ENCODE measurements at regions not wholly inside any gene's neighbourhood (a gene's known extent, or its start where the extent isn't known, plus 50 kb on each side); places are given as distances from the start of the nearest gene placed in this dataset.
"Not testable (repeated sequence)": the region's sequence is repeated elsewhere in the genome, so short reads cannot be mapped to it uniquely, and the experiment has no call there.

- no peak for DNase-seq (ENCODE audit: extremely low read depth in 1 of 11, low read depth in 9 of 11, low spot score in 4 of 11)
Measured at GRCh38 chr9:82829818-82830217, 233.1 kb downstream of the RASEF start.

GRCh38 chr9:82865524-82865923, 197.4 kb downstream of the RASEF start:
- no peak for DNase-seq (ENCODE audit: extremely low read depth in 1 of 11, low read depth in 9 of 11, low spot score in 4 of 11)

- DNase-seq (ENCODE audit: extremely low read depth in 1 of 11, low read depth in 9 of 11, low spot score in 4 of 11), result no peak
Measured at GRCh38 chr9:82880336-82881050, 182.4 kb downstream of the RASEF start.

GRCh38 chr9:82882138-82882537, 180.8 kb downstream of the RASEF start:
- no peak for DNase-seq (ENCODE audit: extremely low read depth in 1 of 11, low read depth in 9 of 11, low spot score in 4 of 11)

GRCh38 chr9:82882748-82883147, 180.2 kb downstream of the RASEF start:
- DNase-seq (ENCODE audit: extremely low read depth in 1 of 11, low read depth in 9 of 11, low spot score in 4 of 11), result no peak

GRCh38 chr9:82883436-82883835, 179.5 kb downstream of the RASEF start:
- no peak for DNase-seq (ENCODE audit: extremely low read depth in 1 of 11, low read depth in 9 of 11, low spot score in 4 of 11)

- not testable (repeated sequence) for DNase-seq (ENCODE audit: extremely low read depth in 1 of 11, low read depth in 9 of 11, low spot score in 4 of 11)
Measured at GRCh38 chr9:82883974-82884373, 179.0 kb downstream of the RASEF start.

GRCh38 chr9:82890401-82890800, 172.5 kb downstream of the RASEF start:
- DNase-seq (ENCODE audit: extremely low read depth in 1 of 11, low read depth in 9 of 11, low spot score in 4 of 11), result no peak

- DNase-seq (ENCODE audit: extremely low read depth in 1 of 11, low read depth in 9 of 11, low spot score in 4 of 11), result no peak
Measured at GRCh38 chr9:82890865-82891264, 172.1 kb downstream of the RASEF start.

- DNase-seq (ENCODE audit: extremely low read depth in 1 of 11, low read depth in 9 of 11, low spot score in 4 of 11), result no peak
Measured at GRCh38 chr9:82891321-82891720, 171.6 kb downstream of the RASEF start.

GRCh38 chr9:82893549-82893948, 169.4 kb downstream of the RASEF start:
- no peak for DNase-seq (ENCODE audit: extremely low read depth in 1 of 11, low read depth in 9 of 11, low spot score in 4 of 11)

GRCh38 chr9:82894548-82894947, 168.4 kb downstream of the RASEF start:
- no peak for DNase-seq (ENCODE audit: extremely low read depth in 1 of 11, low read depth in 9 of 11, low spot score in 4 of 11)

- DNase-seq (ENCODE audit: extremely low read depth in 1 of 11, low read depth in 9 of 11, low spot score in 4 of 11), result no peak
Measured at GRCh38 chr9:82894961-82895821, 167.8 kb downstream of the RASEF start.

- no peak for DNase-seq (ENCODE audit: extremely low read depth in 1 of 11, low read depth in 9 of 11, low spot score in 4 of 11)
Measured at GRCh38 chr9:82895822-82896110, 167.2 kb downstream of the RASEF start.

GRCh38 chr9:82903503-82903902, 159.4 kb downstream of the RASEF start:
- no peak for DNase-seq (ENCODE audit: extremely low read depth in 1 of 11, low read depth in 9 of 11, low spot score in 4 of 11)

GRCh38 chr9:82911996-82912395, 150.9 kb downstream of the RASEF start:
- no peak for DNase-seq (ENCODE audit: extremely low read depth in 1 of 11, low read depth in 9 of 11, low spot score in 4 of 11)

GRCh38 chr9:82912645-82913044, 150.3 kb downstream of the RASEF start:
- no peak for DNase-seq (ENCODE audit: extremely low read depth in 1 of 11, low read depth in 9 of 11, low spot score in 4 of 11)

GRCh38 chr9:82916238-82916637, 146.7 kb downstream of the RASEF start:
- not testable (repeated sequence) for DNase-seq (ENCODE audit: extremely low read depth in 1 of 11, low read depth in 9 of 11, low spot score in 4 of 11)

- no peak for DNase-seq (ENCODE audit: extremely low read depth in 1 of 11, low read depth in 9 of 11, low spot score in 4 of 11)
Measured at GRCh38 chr9:82920154-82920553, 142.8 kb downstream of the RASEF start.

- DNase-seq (ENCODE audit: extremely low read depth in 1 of 11, low read depth in 9 of 11, low spot score in 4 of 11), result no peak
Measured at GRCh38 chr9:82922686-82923085, 140.3 kb downstream of the RASEF start.
